PC-3 (cell line): ENCODE measurements at regions not wholly inside any gene's neighbourhood (a gene's known extent, or its start where the extent isn't known, plus 50 kb on each side); places are given as distances from the start of the nearest gene placed in this dataset.

ENCODE experiments used
- CTCF ChIP-seq: fragments of 300-600 bp; sonication (generic); conservative IDR thresholded peaks from 2 replicates; pipeline ENCODE4 v1.5.1; 2017; ENCODE audit warnings: antibody characterized with exemption, low read depth, mild to moderate bottlenecking, low read length
- EZH2 ChIP-seq: fragments of 300-600 bp; sonication (generic); IDR thresholded peaks from one replicate; pipeline ENCODE4 v1.6.1; 2017; ENCODE audit warnings: antibody characterized with exemption, mild to moderate bottlenecking, low read length; ENCODE audit not compliant: unreplicated experiment
- EZH2phosphoT487 ChIP-seq: fragments of 300-600 bp; sonication (generic); IDR thresholded peaks from 2 replicates; pipeline ENCODE4 v1.6.1; 2018; ENCODE audit warnings: mild to moderate bottlenecking, antibody characterized with exemption, low read length, borderline replicate concordance

- TF ChIP-seq EZH2 = no peak
- TF ChIP-seq CTCF = no peak
- TF ChIP-seq EZH2phosphoT487 = no peak
Measured at GRCh38 chr9:75633451-75634057, 256.9 kb upstream of the PCSK5 start.
